ENCODE measurements at regions not wholly inside any gene's neighbourhood (a gene's known extent, or its start where the extent isn't known, plus 50 kb on each side); places are given as distances from the start of the nearest gene placed in this dataset.

GRCh38 chr12:66964629-66965028 lies 285.8 kb upstream of the GRIP1 start:
- DNase-seq = no peak

- DNase-seq = no peak
These were observed 286.7 kb upstream of the GRIP1 start for GRCh38 chr12:66965621-66966020.

- no peak for DNase-seq
These were observed 292.9 kb upstream of the GRIP1 start for GRCh38 chr12:66971816-66972215.

GRCh38 chr12:66976526-66976925 lies 292.6 kb upstream of the CAND1 start:
- no peak for DNase-seq

GRCh38 chr12:66978802-66979201 lies 290.4 kb upstream of the CAND1 start:
- DNase-seq = no peak

- DNase-seq = no peak
These were observed 289.9 kb upstream of the CAND1 start for GRCh38 chr12:66979251-66979650.

- no peak for DNase-seq
These were observed 285.1 kb upstream of the CAND1 start for GRCh38 chr12:66984077-66984476.

- DNase-seq = no peak
These were observed 284.2 kb upstream of the CAND1 start for GRCh38 chr12:66984962-66985361.

GRCh38 chr12:66999141-66999540 lies 270.0 kb upstream of the CAND1 start:
- no peak for DNase-seq

GRCh38 chr12:67001251-67001650 lies 267.9 kb upstream of the CAND1 start:
- no peak for DNase-seq

GRCh38 chr12:67002720-67003119 lies 266.4 kb upstream of the CAND1 start:
- no peak for DNase-seq

GRCh38 chr12:67006610-67007009 lies 262.5 kb upstream of the CAND1 start:
- peak; percentile 1 for DNase-seq

- no peak for DNase-seq
These were observed 254.5 kb upstream of the CAND1 start for GRCh38 chr12:67014642-67015041.

GRCh38 chr12:67018105-67018504 lies 251.1 kb upstream of the CAND1 start:
- no peak for DNase-seq

GRCh38 chr12:67019070-67019469 lies 250.1 kb upstream of the CAND1 start:
- DNase-seq = peak; percentile 29

GRCh38 chr12:67025543-67026114 lies 243.5 kb upstream of the CAND1 start:
- peak; percentile 37 for DNase-seq

- DNase-seq = no peak
These were observed 242.5 kb upstream of the CAND1 start for GRCh38 chr12:67026487-67027246.

GRCh38 chr12:67028529-67028928 lies 240.6 kb upstream of the CAND1 start:
- no peak for DNase-seq

- no peak for DNase-seq
These were observed 234.9 kb upstream of the CAND1 start for GRCh38 chr12:67034110-67034879.

- DNase-seq = no peak
These were observed 234.0 kb upstream of the CAND1 start for GRCh38 chr12:67035121-67035520.

GRCh38 chr12:67038486-67038885 lies 230.7 kb upstream of the CAND1 start:
- no peak for DNase-seq

GRCh38 chr12:67039995-67040860 lies 228.9 kb upstream of the CAND1 start:
- peak; percentile 1 for DNase-seq

GRCh38 chr12:67040861-67041137 lies 228.4 kb upstream of the CAND1 start:
- DNase-seq = no peak
